Uterus (tissue), 3 donors: ENCODE measurements at regions not wholly inside any gene's neighbourhood (a gene's known extent, or its start where the extent isn't known, plus 50 kb on each side); places are given as distances from the start of the nearest gene placed in this dataset.

ENCODE experiments used
- DNase-seq, 2 donors: peaks; one replicate each; pipeline ENCODE4 v3.0.0-alpha.2; 2019 to 2020
- H3K27ac ChIP-seq, 2 donors: fragments of 200-600 bp; sonication (generic); 1 replicate in 1 of 2; 2 replicates in 1 of 2; pipeline ENCODE4 v1.5.1; 2016 to 2018
- H3K27me3 ChIP-seq, 2 donors: fragments of 200-600 bp; sonication (generic); one replicate each; pipeline ENCODE4 v1.5.1; 2018 to 2019; ENCODE audit warnings: control low read depth in 1 of 2
- H3K36me3 ChIP-seq, 2 donors: fragments of 200-600 bp; sonication (generic); one replicate each; pipeline ENCODE4 v1.5.1; 2019; ENCODE audit warnings: control low read depth in 1 of 2
- H3K4me1 ChIP-seq, 2 donors: fragments of 200-600 bp; sonication (generic); one replicate each; pipeline ENCODE4 v1.5.1; 2018 to 2019; ENCODE audit warnings: control low read depth in 1 of 2
- H3K4me3 ChIP-seq, 2 donors: fragments of 200-600 bp; sonication (generic); 1 replicate in 1 of 2; 2 replicates in 1 of 2; pipeline ENCODE4 v1.5.1; 2018 to 2019; ENCODE audit warnings: mild to moderate bottlenecking in 1 of 2
- H3K9me3 ChIP-seq, 2 donors: fragments of 200-600 bp; sonication (generic); one replicate each; pipeline ENCODE4 v1.5.1; 2019; ENCODE audit warnings: control low read depth in 1 of 2
- POLR2A ChIP-seq, 2 donors: fragments of 450-650 bp; IDR thresholded peaks; one replicate each; pipeline ENCODE4 v1.6.1; 2016; ENCODE audit warnings: antibody characterized with exemption in 2 of 2, mild to moderate bottlenecking in 1 of 2, moderate library complexity in 1 of 2
- intact Hi-C: fragments of 100-400 bp; cut with DNase I; formaldehyde crosslinking; loops from one replicate; pipeline ENCODE4 v1.15.1; 2023; ENCODE audit warnings: low total_unique reads
- TF ChIP-seq, protein P1 (sequence below), 4 experiments: fragments of 200-600 bp in 2 of 4; fragments of 450-650 bp in 2 of 4; sonication (generic) in 2 of 4; IDR thresholded peaks; one replicate each; pipeline ENCODE4 v1.5.1; 2016 to 2019; ENCODE audit warnings: antibody characterized with exemption in 4 of 4, mild to moderate bottlenecking in 2 of 4, moderate library complexity in 1 of 4
- donor health status: DM: yes; HTN: yes; CAD: no.

DNA sequence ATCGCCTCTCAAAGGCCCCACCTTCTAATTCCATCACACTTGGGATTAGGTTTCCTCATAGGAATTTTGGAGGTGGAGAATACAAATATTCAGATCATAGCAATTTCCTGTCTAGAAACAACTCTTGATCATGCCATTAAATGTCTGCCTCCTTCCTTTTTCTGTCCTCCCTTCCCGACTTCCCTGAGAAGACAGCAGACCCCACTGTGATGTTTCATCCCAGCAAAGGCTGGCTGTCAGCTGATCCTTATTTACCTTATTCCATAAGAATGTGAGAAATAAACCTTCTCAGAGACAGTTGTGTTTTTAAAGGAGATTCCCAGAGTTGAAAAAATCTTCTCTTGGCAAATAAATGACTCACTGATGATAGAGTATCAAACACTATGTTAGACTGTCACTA lies 133.9 kb downstream of the TDRD15 start:
- Histone ChIP-seq H3K4me3 (no peak overlapping the region), H3K27ac (no peak overlapping the region), H3K4me1 (no peaks in the 10 kb centered on the region), H3K9me3 (no peaks in the 10 kb centered on the region), H3K36me3 (no peaks in the 10 kb centered on the region), H3K27me3 (no peaks in the 10 kb centered on the region)
- TF ChIP-seq POLR2A (IDR thresholded peaks at IDR 0.05) = no peak
- TF ChIP-seq, protein P1, sequence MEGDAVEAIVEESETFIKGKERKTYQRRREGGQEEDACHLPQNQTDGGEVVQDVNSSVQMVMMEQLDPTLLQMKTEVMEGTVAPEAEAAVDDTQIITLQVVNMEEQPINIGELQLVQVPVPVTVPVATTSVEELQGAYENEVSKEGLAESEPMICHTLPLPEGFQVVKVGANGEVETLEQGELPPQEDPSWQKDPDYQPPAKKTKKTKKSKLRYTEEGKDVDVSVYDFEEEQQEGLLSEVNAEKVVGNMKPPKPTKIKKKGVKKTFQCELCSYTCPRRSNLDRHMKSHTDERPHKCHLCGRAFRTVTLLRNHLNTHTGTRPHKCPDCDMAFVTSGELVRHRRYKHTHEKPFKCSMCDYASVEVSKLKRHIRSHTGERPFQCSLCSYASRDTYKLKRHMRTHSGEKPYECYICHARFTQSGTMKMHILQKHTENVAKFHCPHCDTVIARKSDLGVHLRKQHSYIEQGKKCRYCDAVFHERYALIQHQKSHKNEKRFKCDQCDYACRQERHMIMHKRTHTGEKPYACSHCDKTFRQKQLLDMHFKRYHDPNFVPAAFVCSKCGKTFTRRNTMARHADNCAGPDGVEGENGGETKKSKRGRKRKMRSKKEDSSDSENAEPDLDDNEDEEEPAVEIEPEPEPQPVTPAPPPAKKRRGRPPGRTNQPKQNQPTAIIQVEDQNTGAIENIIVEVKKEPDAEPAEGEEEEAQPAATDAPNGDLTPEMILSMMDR (IDR thresholded peaks at IDR 0.05) = no peak
- no peak for DNase-seq
- intact Hi-C loops = no loop called here

DNA sequence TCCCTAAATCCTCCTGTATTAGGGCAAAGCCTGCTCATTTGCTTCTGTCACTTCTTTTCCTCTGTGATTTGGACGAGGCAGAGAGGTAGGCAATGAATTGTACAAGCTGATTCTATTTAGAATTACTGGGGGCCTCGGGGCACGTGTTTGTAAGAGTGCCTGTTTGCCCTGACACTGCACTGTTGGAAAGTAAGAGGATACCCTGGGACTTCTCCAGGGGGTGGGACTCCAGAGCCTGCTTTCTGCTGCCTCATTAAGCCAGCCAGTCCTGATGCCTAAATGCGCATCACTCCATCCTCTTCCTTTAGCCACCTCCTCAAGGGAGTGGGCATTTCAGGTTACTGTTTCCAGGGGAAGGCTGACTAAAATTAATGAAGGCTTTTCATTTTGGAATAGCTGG lies 134.3 kb downstream of the TDRD15 start:
- Histone ChIP-seq H3K36me3 (no peaks in the 10 kb centered on the region), H3K4me3 (no peak overlapping the region), H3K9me3 (no peaks in the 10 kb centered on the region), H3K27me3 (no peaks in the 10 kb centered on the region), H3K4me1 (no peaks in the 10 kb centered on the region), H3K27ac (no peak overlapping the region)
- TF ChIP-seq POLR2A (IDR thresholded peaks at IDR 0.05) = no peak
- TF ChIP-seq, protein P1 (IDR thresholded peaks at IDR 0.05) = no peak
- intact Hi-C loops = no loop called here
- no peak for DNase-seq

DNA sequence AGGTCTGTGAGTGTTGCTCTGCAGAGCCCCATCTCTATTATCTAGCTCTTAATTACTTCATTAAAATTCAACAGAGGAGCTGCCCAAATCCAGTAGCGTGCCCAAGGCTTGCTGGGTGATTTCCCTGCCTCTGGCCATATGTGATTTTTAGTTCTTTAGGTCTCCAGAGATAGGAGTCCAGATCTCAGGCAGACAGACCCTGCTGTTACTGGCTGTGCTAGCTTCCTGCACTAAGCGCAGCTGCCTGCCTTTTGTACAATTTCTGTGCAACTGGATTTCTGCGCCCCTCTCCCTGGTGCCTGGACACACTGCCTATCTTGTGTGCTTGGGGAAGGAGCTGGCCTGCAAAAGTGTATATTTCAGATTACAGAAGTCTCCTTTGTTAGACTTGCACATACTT lies 136.5 kb downstream of the TDRD15 start:
- no peak for DNase-seq
- Histone ChIP-seq H3K9me3 (no peaks in the 10 kb centered on the region), H3K27ac (no peak overlapping the region), H3K4me1 (no peaks in the 10 kb centered on the region), H3K27me3 (no peaks in the 10 kb centered on the region), H3K36me3 (no peaks in the 10 kb centered on the region), H3K4me3 (no peak overlapping the region)
- TF ChIP-seq POLR2A (IDR thresholded peaks at IDR 0.05) = no peak
- TF ChIP-seq, protein P1 (IDR thresholded peaks at IDR 0.05) = no peak
- intact Hi-C loops = no loop called here

DNA sequence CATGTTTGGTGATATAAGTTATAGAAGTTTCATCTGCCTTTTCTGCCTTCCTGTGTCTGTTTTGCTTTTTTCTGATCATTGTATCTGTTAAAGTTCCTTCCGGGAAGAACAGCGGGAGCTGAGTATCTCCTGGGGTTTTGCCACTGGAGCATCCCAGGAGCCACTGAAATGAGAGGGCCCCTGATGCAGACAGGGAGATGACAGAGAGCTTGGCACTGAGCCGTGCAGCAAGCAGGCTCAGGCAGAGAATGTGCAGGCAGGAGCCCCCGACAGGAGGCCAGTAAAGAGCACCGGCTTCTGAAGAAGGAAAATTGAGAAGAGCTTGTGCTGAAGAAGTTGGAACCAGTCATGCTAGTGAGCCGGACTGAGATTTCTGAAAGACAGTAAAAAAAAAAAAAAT lies 137.8 kb downstream of the TDRD15 start:
- Histone ChIP-seq H3K4me1 (no peaks in the 10 kb centered on the region), H3K36me3 (no peaks in the 10 kb centered on the region), H3K27ac (no peak overlapping the region), H3K9me3 (no peaks in the 10 kb centered on the region), H3K4me3 (no peak overlapping the region), H3K27me3 (no peaks in the 10 kb centered on the region)
- no peak for TF ChIP-seq POLR2A (IDR thresholded peaks at IDR 0.05)
- TF ChIP-seq, protein P1 (IDR thresholded peaks at IDR 0.05) = no peak
- DNase-seq = no peak
- intact Hi-C loops = no loop called here

DNA sequence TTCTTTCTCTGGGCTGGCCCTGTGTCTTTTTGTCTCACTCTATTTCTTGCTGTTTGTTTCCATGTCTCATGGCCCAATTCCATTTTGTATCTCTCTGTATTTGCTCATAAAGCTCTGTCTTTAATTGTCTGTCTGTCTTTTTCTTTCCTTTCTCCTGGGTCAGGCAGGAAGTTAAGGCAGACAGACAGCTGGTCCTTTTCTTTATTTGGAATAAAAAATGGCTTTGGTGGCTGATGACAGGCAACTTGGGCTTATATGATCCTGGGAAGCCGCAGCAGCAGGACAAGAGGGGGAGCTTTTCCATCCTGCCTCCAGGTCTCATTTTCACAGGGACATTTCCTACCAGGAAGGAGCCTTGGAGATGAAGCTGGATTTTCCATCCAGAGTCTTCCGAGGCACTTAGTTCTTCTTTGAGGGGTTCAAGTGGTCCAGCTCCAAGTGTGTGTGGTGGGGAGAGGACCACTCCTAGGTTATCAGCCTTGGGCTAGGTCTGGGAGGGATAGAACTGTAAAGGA lies 138.7 kb downstream of the TDRD15 start:
- Histone ChIP-seq H3K27ac (no peak overlapping the region), H3K4me3 (no peak overlapping the region), H3K36me3 (no peaks in the 10 kb centered on the region), H3K4me1 (no peaks in the 10 kb centered on the region), H3K9me3 (no peaks in the 10 kb centered on the region), H3K27me3 (no peaks in the 10 kb centered on the region)
- no peak for DNase-seq
- TF ChIP-seq, protein P1 (IDR thresholded peaks at IDR 0.05) = no peak
- TF ChIP-seq POLR2A (IDR thresholded peaks at IDR 0.05) = no peak
- intact Hi-C loops = no loop called here
